ENCODE measurements at regions not wholly inside any gene's neighbourhood (a gene's known extent, or its start where the extent isn't known, plus 50 kb on each side); places are given as distances from the start of the nearest gene placed in this dataset.

GRCh38 chr2:150378686-150379085, 108.8 kb downstream of the RND3 start:
- dilution Hi-C loops (cut with MboI; ENCODE audit: extremely low pct_ligation_motif_present, low sequenced_read_pairs) = no loop called here
- Histone ChIP-seq H3K36me3 (ENCODE audit: control insufficient read depth in 2 of 2, extremely low read depth in 1 of 2, insufficient read depth in 2 of 2, low read length in 2 of 2) (no peaks in the 10 kb centered on the region), H3K4me2 (ENCODE audit: insufficient read depth, low read length) (no peak overlapping the region), H3K27me3 (ENCODE audit: control insufficient read depth in 2 of 2, insufficient read depth in 2 of 2, low read length in 2 of 2) (no peaks in the 10 kb centered on the region), H3K27ac (ENCODE audit: insufficient read depth, low read depth, low read length) (no peak overlapping the region), H3K4me1 (ENCODE audit: control insufficient read depth, extremely low read depth, insufficient read depth, low read length) (no peaks in the 10 kb centered on the region), H2AFZ (ENCODE audit: low read depth, low read length) (no peak overlapping the region), H3K4me3 (replicated peaks in 1 of 3; ENCODE audit: insufficient read depth in 1 of 3, low read depth in 1 of 3, low read length in 3 of 3) (no peak overlapping the region), H3K9me3 (replicated peaks; ENCODE audit: control insufficient read depth, insufficient read depth, low read length) (no peaks in the 10 kb centered on the region), H3K79me2 (ENCODE audit: control insufficient read depth, insufficient read depth, low read length) (no peaks in the 10 kb centered on the region), H4K20me1 (replicated peaks; ENCODE audit: control insufficient read depth, extremely low read depth, insufficient read depth, low read length) (no peaks in the 10 kb centered on the region), H3K9ac (replicated peaks; ENCODE audit: extremely low read depth, insufficient read depth, low read length) (no peak overlapping the region), H3K9me1 (replicated peaks; ENCODE audit: control insufficient read depth, extremely low read depth, insufficient read depth, low read length) (no peaks in the 10 kb centered on the region)
- intact Hi-C loops (cut with micrococcal nuclease) = no loop called here
- FAIRE-seq (no peak), DNase-seq (ENCODE audit: low read depth, low spot score) (no peak)
- ChIA-PET CTCF (no interaction called here), POLR2A (no interaction called here)
- TF ChIP-seq GATA2 (IDR thresholded peaks at IDR 0.05; ENCODE audit: insufficient read depth, insufficient read length, low read depth, low read length) = no peak
- TF ChIP-seq, protein P1, sequence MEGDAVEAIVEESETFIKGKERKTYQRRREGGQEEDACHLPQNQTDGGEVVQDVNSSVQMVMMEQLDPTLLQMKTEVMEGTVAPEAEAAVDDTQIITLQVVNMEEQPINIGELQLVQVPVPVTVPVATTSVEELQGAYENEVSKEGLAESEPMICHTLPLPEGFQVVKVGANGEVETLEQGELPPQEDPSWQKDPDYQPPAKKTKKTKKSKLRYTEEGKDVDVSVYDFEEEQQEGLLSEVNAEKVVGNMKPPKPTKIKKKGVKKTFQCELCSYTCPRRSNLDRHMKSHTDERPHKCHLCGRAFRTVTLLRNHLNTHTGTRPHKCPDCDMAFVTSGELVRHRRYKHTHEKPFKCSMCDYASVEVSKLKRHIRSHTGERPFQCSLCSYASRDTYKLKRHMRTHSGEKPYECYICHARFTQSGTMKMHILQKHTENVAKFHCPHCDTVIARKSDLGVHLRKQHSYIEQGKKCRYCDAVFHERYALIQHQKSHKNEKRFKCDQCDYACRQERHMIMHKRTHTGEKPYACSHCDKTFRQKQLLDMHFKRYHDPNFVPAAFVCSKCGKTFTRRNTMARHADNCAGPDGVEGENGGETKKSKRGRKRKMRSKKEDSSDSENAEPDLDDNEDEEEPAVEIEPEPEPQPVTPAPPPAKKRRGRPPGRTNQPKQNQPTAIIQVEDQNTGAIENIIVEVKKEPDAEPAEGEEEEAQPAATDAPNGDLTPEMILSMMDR (IDR thresholded peaks at IDR 0.05; ENCODE audit: extremely low read depth in 1 of 2, insufficient read depth in 1 of 2, low read depth in 1 of 2, low read length in 2 of 2) = no peak
- no peak for TF ChIP-seq EZH2 (IDR thresholded peaks at IDR 0.05; ENCODE audit: borderline replicate concordance, low read depth, low read length, severe bottlenecking)
- no peak for TF ChIP-seq POLR2A (IDR thresholded peaks at IDR 0.05; ENCODE audit: low read depth, low read length)
- no peak for TF ChIP-seq POLR2AphosphoS5 (IDR thresholded peaks at IDR 0.05; ENCODE audit: insufficient read depth, low read depth, low read length)
- no peak for TF ChIP-seq MYC (IDR thresholded peaks at IDR 0.05; ENCODE audit: low read depth, low read length)
- no peak for TF ChIP-seq JUN (IDR thresholded peaks at IDR 0.05; ENCODE audit: borderline replicate concordance, insufficient read depth, insufficient read length, low read depth)
- TF ChIP-seq MAX (IDR thresholded peaks at IDR 0.05; ENCODE audit: insufficient read depth, insufficient read length) = no peak
- TF ChIP-seq FOS (IDR thresholded peaks at IDR 0.05; ENCODE audit: borderline replicate concordance, insufficient read depth, low read length) = no peak
- no TSS peak for BruUV-seq (replicated peaks)
